Heart left ventricle (tissue), 16 donors: ENCODE measurements at regions not wholly inside any gene's neighbourhood (a gene's known extent, or its start where the extent isn't known, plus 50 kb on each side); places are given as distances from the start of the nearest gene placed in this dataset.

Source experiments
- ATAC-seq, 4 donors: fragments of 200-7000 bp; cut with Tn5 transposase; one replicate each; pipeline ENCODE4 v1.9.1; 2020 to 2022; ENCODE audit warnings: moderate library complexity in 4 of 4, mild to moderate bottlenecking in 3 of 4, moderate number of reproducible peaks in 1 of 4
- DNase-seq, 5 donors: peaks; one replicate each; pipeline ENCODE4 v3.0.0-alpha.2; 2020
- H3K27ac ChIP-seq, 12 donors: fragments of 200-600 bp; sonication (generic) in 4 of 12; one replicate each; pipeline versions ENCODE4 v1.5.0 to v1.8.0; 2016 to 2022; ENCODE audit warnings: mild to moderate bottlenecking in 2 of 12
- H3K27me3 ChIP-seq, 9 donors: fragments of 200-600 bp; sonication (generic) in 2 of 9; one replicate each; pipeline versions ENCODE4 v1.5.1 to v1.8.0; 2016 to 2022; ENCODE audit warnings: mild to moderate bottlenecking in 3 of 9
- H3K36me3 ChIP-seq, 9 donors: fragments of 200-600 bp; sonication (generic) in 2 of 9; one replicate each; pipeline versions ENCODE4 v1.5.0 to v1.8.0; 2018 to 2022; ENCODE audit warnings: mild to moderate bottlenecking in 2 of 9
- H3K4me1 ChIP-seq, 12 donors: fragments of 200-600 bp; sonication (generic) in 4 of 12; one replicate each; pipeline versions ENCODE4 v1.5.0 to v1.8.0; 2016 to 2022; ENCODE audit warnings: mild to moderate bottlenecking in 3 of 12
- H3K4me3 ChIP-seq, 12 donors: fragments of 200-600 bp; sonication (generic) in 4 of 12; one replicate each; pipeline versions ENCODE4 v1.5.0 to v1.8.0; 2017 to 2022; ENCODE audit warnings: mild to moderate bottlenecking in 9 of 12, moderate library complexity in 4 of 12
- H3K9me3 ChIP-seq, 12 donors: fragments of 200-600 bp; sonication (generic) in 4 of 12; one replicate each; pipeline versions ENCODE4 v1.5.0 to v1.8.0; 2016 to 2022; ENCODE audit warnings: mild to moderate bottlenecking in 1 of 12
- CTCF ChIP-seq, 12 donors: fragments of 200-600 bp; sonication (generic) in 4 of 12; IDR thresholded peaks; one replicate each; pipeline versions ENCODE4 v1.5.0 to v1.8.0; 2018 to 2022; ENCODE audit warnings: antibody characterized with exemption in 12 of 12, mild to moderate bottlenecking in 5 of 12
- POLR2A ChIP-seq, 2 donors: fragments of 450-650 bp; IDR thresholded peaks; one replicate each; pipeline ENCODE4 v1.6.1; 2017; ENCODE audit warnings: antibody characterized with exemption in 2 of 2, mild to moderate bottlenecking in 2 of 2, moderate library complexity in 2 of 2
- WGBS, 4 donors: extraction: QIAGEN DNeasy Blood & Tissue Kit in 2 of 4; methylation state at CpG; one replicate each; pipeline versions ENCODE4 v1.1.5 to v1.1.7; 2013 to 2018; 5-methylcytosine and 5-hydroxymethylcytosine counted together
- intact Hi-C, 10 donors: fragments of 100-400 bp; cut with DNase I; formaldehyde crosslinking; loops; one replicate each; pipeline versions ENCODE4 v1.11.1 to v1.14.2; 2022
- donor health status: ischemic (EF 13 %, LVEDD 7.1; RV severe dilation, severe dysfunction).
- donor health status: healthy with polysubstance abuse.
- donor health status: DM: no; HTN: yes; CAD: no.
- donor health status: DM: no; HTN: no; CAD: no.
- donor health status: ischemic (EF 25% LVEDD 6.9; RV normal size, moderate dysfunction).
- donor health status: ischemic (EF 25% LVEDD 5.7; RV mildly dilated, moderate dysfunction).
- donor health status: healthy.
- donor health status: DM: yes; HTN: yes; CAD: no.
- donor health status: ischemic (EF 35%, LVEDD 5.7; RV mildly dilated, moderate dysfunction).
- donor health status: nonischemic (EF 11% LVEDD 7.7; RV severe dilation, severe dysfunction).
- donor health status: DM: yes; HTN: yes; CAD: no.
- donor health status: PGD.
- donor health status: ischemic (EF 29% LVEDD 5.4; RV normal size, mild dysfunction).
- donor health status: nonischemic (EF 23%, LVEDD 6.1; RV moderate dilation, normal function).

- Histone ChIP-seq H3K9me3 (no peaks in the 10 kb centered on the region), H3K36me3 (no peaks in the 10 kb centered on the region), H3K4me1 (no peaks in the 10 kb centered on the region), H3K27me3 (no peaks in the 10 kb centered on the region), H3K4me3 (no peak overlapping the region), H3K27ac (no peak overlapping the region)
- no peak for ATAC-seq
- WGBS, 4 donors, result 56 to 63% (median 59%) methylated on average over 9 of the region's 9 CpGs
- intact Hi-C loops, result no loop called here
- TF ChIP-seq POLR2A (IDR thresholded peaks at IDR 0.05) (no peak), CTCF (IDR thresholded peaks at IDR 0.05) (no peak)
- no peak for DNase-seq
These were observed 78.3 kb upstream of the IRX1 start for GRCh38 chr5:3517348-3517747.

DNA sequence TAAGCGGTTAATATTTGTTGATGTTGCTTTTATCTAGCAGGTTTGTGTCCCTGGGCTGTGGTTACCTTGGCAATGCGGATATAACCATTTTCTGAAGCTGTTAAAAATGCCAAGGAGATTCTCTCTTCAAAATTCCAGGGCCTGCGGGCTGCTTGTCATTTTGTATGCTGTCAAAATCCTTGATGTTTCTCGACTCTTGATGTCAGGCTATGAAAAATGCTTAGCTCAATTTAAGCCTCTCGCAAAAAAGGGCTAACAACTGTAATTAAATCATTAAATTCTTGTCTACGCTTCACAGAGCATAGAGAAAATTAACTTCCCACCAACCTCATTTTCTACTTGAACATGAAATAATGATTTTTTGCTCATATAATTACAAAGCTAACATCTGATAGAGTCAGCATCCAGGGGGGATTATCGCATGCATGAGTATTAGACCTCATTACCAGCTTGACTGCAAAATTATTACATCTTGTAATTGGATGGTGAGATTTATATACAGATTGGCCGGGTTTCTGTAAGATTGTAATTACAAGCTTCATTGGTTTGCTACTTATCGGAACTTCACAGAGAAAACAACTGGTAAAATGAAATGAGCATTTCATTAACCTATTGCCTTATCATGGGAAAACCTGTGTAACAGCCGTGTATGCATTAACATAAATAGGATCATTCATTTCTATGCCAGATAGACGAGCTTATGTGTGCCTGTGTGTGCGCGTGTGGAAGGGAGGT, 83.1 kb upstream of the IRX1 start:
- WGBS, 4 donors, result 83 to 87% (median 85%) methylated on average over 13 of the region's 13 CpGs

GRCh38 chr5:3511934-3512333, 83.7 kb upstream of the IRX1 start:
- Histone ChIP-seq H3K27me3 (no peaks in the 10 kb centered on the region), H3K4me3 (no peak overlapping the region), H3K4me1 (no peaks in the 10 kb centered on the region), H3K27ac (no peak overlapping the region), H3K9me3 (no peaks in the 10 kb centered on the region), H3K36me3 (no peaks in the 10 kb centered on the region)
- WGBS, 4 donors, result 54 to 63% (median 59%) methylated on average over 7 of the region's 7 CpGs
- ATAC-seq, result no peak
- DNase-seq, result no peak
- no peak for TF ChIP-seq POLR2A (IDR thresholded peaks at IDR 0.05)
- no peak for TF ChIP-seq CTCF (IDR thresholded peaks at IDR 0.05)
- intact Hi-C loops, result no loop called here

More for the DNA sequence above, 83.1 kb upstream of the IRX1 start:
- Histone ChIP-seq H3K27me3 (no peaks in the 10 kb centered on the region), H3K4me1 (no peaks in the 10 kb centered on the region), H3K27ac (no peak overlapping the region), H3K9me3 (no peaks in the 10 kb centered on the region), H3K36me3 (no peaks in the 10 kb centered on the region), H3K4me3 (no peak overlapping the region)
- intact Hi-C loops, result no loop called here
- TF ChIP-seq CTCF (IDR thresholded peaks at IDR 0.05) (no peak), POLR2A (IDR thresholded peaks at IDR 0.05) (no peak)
- no peak for DNase-seq
- ATAC-seq, result no peak

- no peaks in the 10 kb centered on the region for H3K9me3 ChIP-seq
- 85 to 92% (median 89%) methylated on average over 9 of the region's 9 CpGs for WGBS, 4 donors
- no peaks in the 10 kb centered on the region for H3K36me3 ChIP-seq
- no peak for TF ChIP-seq POLR2A (IDR thresholded peaks at IDR 0.05)
- no peak for TF ChIP-seq CTCF (IDR thresholded peaks at IDR 0.05)
- no peak overlapping the region for H3K27ac ChIP-seq
- H3K27me3 ChIP-seq, result no peaks in the 10 kb centered on the region
- H3K4me1 ChIP-seq, result no peaks in the 10 kb centered on the region
- ATAC-seq (no peak), DNase-seq (no peak)
- intact Hi-C loops, result no loop called here
- no peak overlapping the region for H3K4me3 ChIP-seq
These were observed 84.1 kb upstream of the IRX1 start for GRCh38 chr5:3511519-3511918.
